Esophagus muscularis mucosa (tissue), 4 donors: ENCODE measurements at regions not wholly inside any gene's neighbourhood (a gene's known extent, or its start where the extent isn't known, plus 50 kb on each side); places are given as distances from the start of the nearest gene placed in this dataset.

Experiments used
- DNase-seq: peaks from one replicate; pipeline ENCODE4 v3.0.0-alpha.2; 2017; ENCODE audit errors: extremely low spot score
- H3K27ac ChIP-seq, 4 donors: fragments of 200-600 bp; sonication (generic); replicated peaks in 1 of 4; 1 replicate in 3 of 4; 2 replicates in 1 of 4; pipeline ENCODE4 v1.5.1; 2016 to 2019; ENCODE audit warnings: mild to moderate bottlenecking in 1 of 4
- H3K27me3 ChIP-seq, 4 donors: fragments of 200-600 bp; sonication (generic); one replicate each; pipeline versions ENCODE4 v1.5.1 to v1.6.0; 2016 to 2019
- H3K36me3 ChIP-seq, 4 donors: fragments of 200-600 bp; sonication (generic); one replicate each; pipeline ENCODE4 v1.5.1; 2016 to 2019
- H3K4me1 ChIP-seq, 4 donors: fragments of 200-600 bp; sonication (generic); one replicate each; pipeline ENCODE4 v1.5.1; 2016 to 2019
- H3K4me3 ChIP-seq, 4 donors: fragments of 200-600 bp; sonication (generic); 1 replicate in 2 of 4; 2 replicates in 2 of 4; pipeline ENCODE4 v1.5.1; 2016 to 2019; ENCODE audit warnings: mild to moderate bottlenecking in 4 of 4, moderate library complexity in 1 of 4
- H3K9me3 ChIP-seq, 4 donors: fragments of 200-600 bp; sonication (generic); 1 replicate in 3 of 4; 2 replicates in 1 of 4; pipeline ENCODE4 v1.5.1; 2016 to 2019
- CTCF ChIP-seq, 3 experiments: fragments of 200-600 bp in 2 of 3; fragments of 450-650 bp in 1 of 3; sonication (generic) in 2 of 3; IDR thresholded peaks; one replicate each; pipeline ENCODE4 v1.5.1; 2017 to 2019; ENCODE audit warnings: antibody characterized with exemption in 3 of 3, mild to moderate bottlenecking in 2 of 3, moderate library complexity in 1 of 3
- EP300 ChIP-seq: sonication (generic); formaldehyde crosslinking; IDR thresholded peaks from one replicate; pipeline ENCODE4 v1.6.1; 2017; ENCODE audit warnings: antibody characterized with exemption
- POLR2A ChIP-seq: fragments of 450-650 bp; IDR thresholded peaks from one replicate; pipeline ENCODE4 v1.6.1; 2017; ENCODE audit warnings: antibody characterized with exemption, moderate library complexity, mild to moderate bottlenecking, low read depth
- POLR2AphosphoS5 ChIP-seq, 2 donors: sonication (generic); formaldehyde crosslinking; IDR thresholded peaks; one replicate each; pipeline ENCODE4 v1.6.1; 2017; ENCODE audit warnings: antibody characterized with exemption in 2 of 2
- WGBS: methylation state at CpG from one replicate; pipeline ENCODE4 v1.1.5; 2018; 5-methylcytosine and 5-hydroxymethylcytosine counted together
- intact Hi-C: fragments of 100-400 bp; cut with DNase I; formaldehyde crosslinking; loops from one replicate; pipeline ENCODE4 v1.15.1; 2023

- 87% methylated on average over 1 of the region's 1 CpG for WGBS
- intact Hi-C loops: no loop called here
- TF ChIP-seq EP300 (no peak), POLR2A (no peak), CTCF (IDR thresholded peaks at IDR 0.05) (no peak), POLR2AphosphoS5 (IDR thresholded peaks at IDR 0.05) (no peak)
- DNase-seq: no peak
- H3K4me3 ChIP-seq: no peak overlapping the region
- H3K27me3 ChIP-seq: no peaks in the 10 kb centered on the region
- no peaks in the 10 kb centered on the region for H3K9me3 ChIP-seq
- H3K27ac ChIP-seq: no peak overlapping the region
- H3K36me3 ChIP-seq: no peaks in the 10 kb centered on the region
- H3K4me1 ChIP-seq: no peaks in the 10 kb centered on the region
Measured at GRCh38 chr12:77497647-77498046, 333.0 kb upstream of the NAV3 start.

- intact Hi-C loops: no loop called here
- H3K27ac ChIP-seq: no peak overlapping the region
- TF ChIP-seq EP300: no peak
- no peak for TF ChIP-seq POLR2A
- TF ChIP-seq POLR2AphosphoS5 (IDR thresholded peaks at IDR 0.05): no peak
- TF ChIP-seq CTCF (IDR thresholded peaks at IDR 0.05): no peak
- 91% methylated on average over 5 of the region's 5 CpGs for WGBS
- DNase-seq: no peak
- no peaks in the 10 kb centered on the region for H3K27me3 ChIP-seq
- H3K4me3 ChIP-seq: no peak overlapping the region
- H3K9me3 ChIP-seq: no peaks in the 10 kb centered on the region
- H3K36me3 ChIP-seq: no peaks in the 10 kb centered on the region
- no peaks in the 10 kb centered on the region for H3K4me1 ChIP-seq
Measured at GRCh38 chr12:77496714-77497113, 334.0 kb upstream of the NAV3 start.

GRCh38 chr12:77494296-77494695, 336.4 kb upstream of the NAV3 start:
- H3K27me3 ChIP-seq: no peaks in the 10 kb centered on the region
- intact Hi-C loops: no loop called here
- WGBS: 91% methylated on average over 3 of the region's 3 CpGs
- no peaks in the 10 kb centered on the region for H3K36me3 ChIP-seq
- no peaks in the 10 kb centered on the region for H3K4me1 ChIP-seq
- TF ChIP-seq EP300: no peak
- no peak for TF ChIP-seq POLR2AphosphoS5 (IDR thresholded peaks at IDR 0.05)
- no peak for TF ChIP-seq CTCF (IDR thresholded peaks at IDR 0.05)
- TF ChIP-seq POLR2A: no peak
- H3K27ac ChIP-seq: no peak overlapping the region
- no peaks in the 10 kb centered on the region for H3K9me3 ChIP-seq
- DNase-seq: no peak
- H3K4me3 ChIP-seq: no peak overlapping the region

- H3K27me3 ChIP-seq: no peaks in the 10 kb centered on the region
- no peaks in the 10 kb centered on the region for H3K9me3 ChIP-seq
- intact Hi-C loops: no loop called here
- no peak overlapping the region for H3K4me3 ChIP-seq
- DNase-seq: no peak
- H3K4me1 ChIP-seq: no peaks in the 10 kb centered on the region
- H3K36me3 ChIP-seq: no peaks in the 10 kb centered on the region
- 78% methylated on average over 5 of the region's 5 CpGs for WGBS
- H3K27ac ChIP-seq: no peak overlapping the region
- TF ChIP-seq EP300 (no peak), POLR2A (no peak), CTCF (IDR thresholded peaks at IDR 0.05) (no peak), POLR2AphosphoS5 (IDR thresholded peaks at IDR 0.05) (no peak)
Measured at GRCh38 chr12:77493302-77494168, 337.2 kb upstream of the NAV3 start.

- TF ChIP-seq CTCF (IDR thresholded peaks at IDR 0.05) (no peak), EP300 (no peak), POLR2A (no peak), POLR2AphosphoS5 (IDR thresholded peaks at IDR 0.05) (no peak)
Measured at GRCh38 chr12:77492536-77492935, 338.2 kb upstream of the NAV3 start.

More at GRCh38 chr12:77492536-77492935, 338.2 kb upstream of the NAV3 start:
- Histone ChIP-seq H3K4me1 (no peaks in the 10 kb centered on the region), H3K4me3 (no peak overlapping the region), H3K27ac (no peak overlapping the region), H3K27me3 (no peaks in the 10 kb centered on the region), H3K9me3 (no peaks in the 10 kb centered on the region), H3K36me3 (no peaks in the 10 kb centered on the region)
- intact Hi-C loops: no loop called here
- WGBS: 86% methylated on average over 4 of the region's 4 CpGs
- no peak for DNase-seq
